ENCODE measurements at regions not wholly inside any gene's neighbourhood (a gene's known extent, or its start where the extent isn't known, plus 50 kb on each side); places are given as distances from the start of the nearest gene placed in this dataset.
"Not testable (repeated sequence)": the region's sequence is repeated elsewhere in the genome, so short reads cannot be mapped to it uniquely, and the experiment has no call there.

- DNase-seq (ENCODE audit: low spot score in 2 of 2); FAIRE-seq: not testable (repeated sequence)
Observed at GRCh38 chr5:8731110-8731509, 814.8 kb downstream of the SEMA5A start.

GRCh38 chr5:8740595-8740994 lies 805.3 kb downstream of the SEMA5A start:
- DNase-seq (ENCODE audit: low spot score in 2 of 2), result no peak
- no peak for FAIRE-seq

- DNase-seq (ENCODE audit: low spot score in 2 of 2) (no peak), FAIRE-seq (no peak)
Observed at GRCh38 chr5:8749556-8749955, 796.3 kb downstream of the SEMA5A start.

GRCh38 chr5:8750100-8750499 lies 795.8 kb downstream of the SEMA5A start:
- no peak for DNase-seq (ENCODE audit: low spot score in 2 of 2)
- FAIRE-seq, result no peak

- no peak for FAIRE-seq
Observed at GRCh38 chr5:8751971-8752370, 793.9 kb downstream of the SEMA5A start.

GRCh38 chr5:8752595-8752994 lies 793.3 kb downstream of the SEMA5A start:
- FAIRE-seq (no peak), DNase-seq (ENCODE audit: low spot score in 2 of 2) (no peak)

More at GRCh38 chr5:8751971-8752370, 793.9 kb downstream of the SEMA5A start:
- no peak for DNase-seq (ENCODE audit: low spot score in 2 of 2)

GRCh38 chr5:8756498-8757084 lies 789.3 kb downstream of the SEMA5A start:
- FAIRE-seq, result peak; percentile 93

GRCh38 chr5:8765886-8766285 lies 780.0 kb downstream of the SEMA5A start:
- DNase-seq (ENCODE audit: low spot score in 2 of 2) (no peak), FAIRE-seq (peak; percentile 13)

More at GRCh38 chr5:8756498-8757084, 789.3 kb downstream of the SEMA5A start:
- peak; percentile 17 to 28 for DNase-seq (ENCODE audit: low spot score in 2 of 2)

- DNase-seq (ENCODE audit: low spot score in 2 of 2) (no peak), FAIRE-seq (no peak)
Observed at GRCh38 chr5:8766448-8766847, 779.4 kb downstream of the SEMA5A start.

- no peak for FAIRE-seq
- no peak for DNase-seq (ENCODE audit: low spot score in 2 of 2)
Observed at GRCh38 chr5:8767111-8767510, 778.8 kb downstream of the SEMA5A start.

- FAIRE-seq (no peak), DNase-seq (ENCODE audit: low spot score in 2 of 2) (no peak)
Observed at GRCh38 chr5:8767746-8768145, 778.1 kb downstream of the SEMA5A start.

- FAIRE-seq (no peak), DNase-seq (ENCODE audit: low spot score in 2 of 2) (no peak)
Observed at GRCh38 chr5:8769631-8770030, 776.2 kb downstream of the SEMA5A start.

GRCh38 chr5:8770431-8770830 lies 775.4 kb downstream of the SEMA5A start:
- FAIRE-seq, result no peak
- no peak for DNase-seq (ENCODE audit: low spot score in 2 of 2)

GRCh38 chr5:8773046-8773615 lies 772.7 kb downstream of the SEMA5A start:
- no peak for DNase-seq (ENCODE audit: low spot score in 2 of 2)

GRCh38 chr5:8784692-8785091 lies 761.2 kb downstream of the SEMA5A start:
- DNase-seq (ENCODE audit: low spot score in 2 of 2), result no peak
- no peak for FAIRE-seq

More at GRCh38 chr5:8773046-8773615, 772.7 kb downstream of the SEMA5A start:
- FAIRE-seq, result no peak

GRCh38 chr5:8788246-8788645 lies 757.6 kb downstream of the SEMA5A start:
- DNase-seq (ENCODE audit: low spot score in 2 of 2) (no peak), FAIRE-seq (no peak)

- FAIRE-seq, result no peak
- DNase-seq (ENCODE audit: low spot score in 2 of 2), result no peak
Observed at GRCh38 chr5:8805653-8806052, 740.2 kb downstream of the SEMA5A start.

GRCh38 chr5:8807636-8808035 lies 738.2 kb downstream of the SEMA5A start:
- FAIRE-seq, result no peak
- DNase-seq (ENCODE audit: low spot score in 2 of 2), result no peak

- DNase-seq (ENCODE audit: low spot score in 2 of 2) (no peak), FAIRE-seq (no peak)
Observed at GRCh38 chr5:8811581-8811980, 734.3 kb downstream of the SEMA5A start.

GRCh38 chr5:8813180-8813579 lies 732.7 kb downstream of the SEMA5A start:
- no peak for FAIRE-seq
- DNase-seq (ENCODE audit: low spot score in 2 of 2), result no peak

GRCh38 chr5:8814105-8814504 lies 731.8 kb downstream of the SEMA5A start:
- FAIRE-seq (no peak), DNase-seq (ENCODE audit: low spot score in 2 of 2) (no peak)

- DNase-seq (ENCODE audit: low spot score in 2 of 2) (no peak), FAIRE-seq (no peak)
Observed at GRCh38 chr5:8824371-8824770, 721.5 kb downstream of the SEMA5A start.
